GM12865 (cell line): ENCODE measurements at regions not wholly inside any gene's neighbourhood (a gene's known extent, or its start where the extent isn't known, plus 50 kb on each side); places are given as distances from the start of the nearest gene placed in this dataset.
"Not testable (repeated sequence)": the region's sequence is repeated elsewhere in the genome, so short reads cannot be mapped to it uniquely, and the experiment has no call there.

Experiments
- DNase-seq: peaks from one replicate; pipeline ENCODE4 v3.0.0; 2010; ENCODE audit warnings: low read depth
- H3K4me3 ChIP-seq: 2 replicates; pipeline ENCODE4 v1.5.1; 2011; ENCODE audit warnings: mild to moderate bottlenecking, low read depth, low read length, control low read depth
- CTCF ChIP-seq: IDR thresholded peaks from 2 replicates; pipeline ENCODE4 v1.5.1; 2011; ENCODE audit warnings: low read length, control low read depth, low read depth, inconsistent platforms; ENCODE audit not compliant: insufficient read depth; ENCODE audit errors: missing control alignments

GRCh38 chr19:28634837-28635236, 578.1 kb downstream of the UQCRFS1 start:
- no peak overlapping the region for H3K4me3 ChIP-seq
- TF ChIP-seq CTCF = no peak
- no peak for DNase-seq

GRCh38 chr19:28634019-28634328, 579.0 kb downstream of the UQCRFS1 start:
- no peak overlapping the region for H3K4me3 ChIP-seq
- TF ChIP-seq CTCF = no peak
- no peak for DNase-seq

GRCh38 chr19:28633319-28634018, 579.5 kb downstream of the UQCRFS1 start:
- DNase-seq = peak; percentile 64
- no peak overlapping the region for H3K4me3 ChIP-seq

GRCh38 chr19:28632371-28633080, 580.4 kb downstream of the UQCRFS1 start:
- no peak overlapping the region for H3K4me3 ChIP-seq
- peak; percentile 28 for DNase-seq
- TF ChIP-seq CTCF = no peak

More at GRCh38 chr19:28633319-28634018, 579.5 kb downstream of the UQCRFS1 start:
- peak; percentile 84 for TF ChIP-seq CTCF

GRCh38 chr19:28631961-28632360, 581.0 kb downstream of the UQCRFS1 start:
- DNase-seq = no peak
- H3K4me3 ChIP-seq = no peak overlapping the region
- TF ChIP-seq CTCF = no peak

GRCh38 chr19:28627669-28628068, 585.3 kb downstream of the UQCRFS1 start:
- no peak overlapping the region for H3K4me3 ChIP-seq
- DNase-seq = no peak
- no peak for TF ChIP-seq CTCF

GRCh38 chr19:28626407-28626806, 586.5 kb downstream of the UQCRFS1 start:
- H3K4me3 ChIP-seq, DNase-seq: not testable (repeated sequence)
